ENCODE measurements at regions not wholly inside any gene's neighbourhood (a gene's known extent, or its start where the extent isn't known, plus 50 kb on each side); places are given as distances from the start of the nearest gene placed in this dataset.

GRCh38 chr7:22551768-22552513, 52.0 kb upstream of the STEAP1B start:
- Histone ChIP-seq H3K9me3 (ENCODE audit: control insufficient read depth, insufficient read depth, low read length) (no peaks in the 10 kb centered on the region), H3K4me1 (ENCODE audit: control insufficient read depth, insufficient read depth, low read length) (no peaks in the 10 kb centered on the region), H3K36me3 (ENCODE audit: control insufficient read depth, insufficient read depth, low read length) (no peaks in the 10 kb centered on the region), H3K4me3 (ENCODE audit: low read depth, low read length) (no peak overlapping the region), H3K9ac (ENCODE audit: low read depth, low read length) (no peak overlapping the region), H3K27me3 (ENCODE audit: control insufficient read depth, insufficient read depth, low read length) (peaks cover 5% of the 10 kb centered on the region)

GRCh38 chr7:22550514-22551030, 50.6 kb upstream of the STEAP1B start:
- Histone ChIP-seq H3K9me3 (ENCODE audit: control insufficient read depth, insufficient read depth, low read length) (no peaks in the 10 kb centered on the region), H3K4me3 (ENCODE audit: low read depth, low read length) (peak overlapping the region; percentile 83), H3K9ac (ENCODE audit: low read depth, low read length) (peak overlapping the region; percentile 16), H3K36me3 (ENCODE audit: control insufficient read depth, insufficient read depth, low read length) (no peaks in the 10 kb centered on the region), H3K27me3 (ENCODE audit: control insufficient read depth, insufficient read depth, low read length) (peaks cover 5% of the 10 kb centered on the region), H3K4me1 (ENCODE audit: control insufficient read depth, insufficient read depth, low read length) (no peaks in the 10 kb centered on the region)

GRCh38 chr7:22549667-22550513, 49.9 kb upstream of the STEAP1B start:
- Histone ChIP-seq H3K4me3 (ENCODE audit: low read depth, low read length) (peak overlapping the region; percentile 83), H3K36me3 (ENCODE audit: control insufficient read depth, insufficient read depth, low read length) (no peaks in the 10 kb centered on the region), H3K27me3 (ENCODE audit: control insufficient read depth, insufficient read depth, low read length) (peaks cover 5% of the 10 kb centered on the region), H3K9me3 (ENCODE audit: control insufficient read depth, insufficient read depth, low read length) (no peaks in the 10 kb centered on the region), H3K9ac (ENCODE audit: low read depth, low read length) (peak overlapping the region; percentile 70), H3K4me1 (ENCODE audit: control insufficient read depth, insufficient read depth, low read length) (no peaks in the 10 kb centered on the region)
